ENCODE measurements at regions not wholly inside any gene's neighbourhood (a gene's known extent, or its start where the extent isn't known, plus 50 kb on each side); places are given as distances from the start of the nearest gene placed in this dataset.

DNA sequence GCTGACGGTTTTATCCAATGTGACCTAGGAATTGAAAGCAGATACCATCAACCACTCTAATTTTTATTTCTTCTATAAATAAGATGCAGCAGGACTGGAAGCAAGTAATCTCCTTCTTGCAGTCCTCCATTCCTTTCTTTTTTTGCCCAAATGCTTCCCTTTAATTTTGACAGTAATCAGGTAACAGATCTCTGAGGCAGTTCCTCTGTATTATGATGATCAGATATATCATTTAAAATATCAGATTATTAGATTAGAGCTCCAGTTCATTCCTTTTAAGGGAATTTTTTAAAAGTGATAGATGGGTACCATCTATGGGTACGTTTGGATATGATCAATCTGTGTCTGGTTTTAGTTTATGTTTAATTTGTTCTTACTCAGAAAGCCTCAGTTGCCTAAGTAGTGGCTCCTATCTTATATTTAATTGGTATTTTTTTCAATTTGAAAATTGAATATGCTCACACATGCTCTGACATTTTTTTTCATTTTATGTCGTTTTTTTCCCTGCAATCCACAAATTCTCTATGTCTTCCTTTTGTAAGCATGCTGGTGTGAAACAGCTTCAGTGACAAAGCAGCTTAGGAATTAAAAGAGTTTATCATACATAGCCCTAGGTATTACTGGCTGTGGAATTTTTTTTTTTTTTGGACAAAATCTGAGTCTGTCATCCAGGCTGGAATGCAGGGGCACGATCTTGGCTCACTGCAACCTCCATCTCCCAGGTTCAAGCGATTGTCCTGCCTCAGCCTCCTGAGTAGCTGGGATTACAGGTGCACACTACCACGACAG, 73.7 kb upstream of the ANK2 start:
- ChIA-PET CTCF (no interaction called here), POLR2A (no interaction called here)
- FAIRE-seq (no peak), DNase-seq (ENCODE audit: low read depth, low spot score) (no peak)
- Histone ChIP-seq H3K9ac (replicated peaks; ENCODE audit: extremely low read depth, insufficient read depth, low read length) (no peak overlapping the region), H3K4me2 (ENCODE audit: insufficient read depth, low read length) (no peak overlapping the region), H3K9me3 (replicated peaks; ENCODE audit: control insufficient read depth, insufficient read depth, low read length) (no peaks in the 10 kb centered on the region), H3K9me1 (replicated peaks; ENCODE audit: control insufficient read depth, extremely low read depth, insufficient read depth, low read length) (no peaks in the 10 kb centered on the region), H3K27me3 (ENCODE audit: control insufficient read depth in 2 of 2, insufficient read depth in 2 of 2, low read length in 2 of 2) (no peaks in the 10 kb centered on the region), H3K4me1 (ENCODE audit: control insufficient read depth, extremely low read depth, insufficient read depth, low read length) (no peaks in the 10 kb centered on the region), H3K27ac (ENCODE audit: insufficient read depth, low read depth, low read length) (no peak overlapping the region), H3K79me2 (ENCODE audit: control insufficient read depth, insufficient read depth, low read length) (no peaks in the 10 kb centered on the region), H4K20me1 (replicated peaks; ENCODE audit: control insufficient read depth, extremely low read depth, insufficient read depth, low read length) (no peaks in the 10 kb centered on the region), H3K4me3 (replicated peaks in 1 of 3; ENCODE audit: insufficient read depth in 1 of 3, low read depth in 1 of 3, low read length in 3 of 3) (no peak overlapping the region), H3K36me3 (ENCODE audit: control insufficient read depth in 2 of 2, extremely low read depth in 1 of 2, insufficient read depth in 2 of 2, low read length in 2 of 2) (no peaks in the 10 kb centered on the region), H2AFZ (ENCODE audit: low read depth, low read length) (no peak overlapping the region)
- TF ChIP-seq GATA2 (IDR thresholded peaks at IDR 0.05; ENCODE audit: insufficient read depth, insufficient read length, low read depth, low read length): no peak
- TF ChIP-seq POLR2A (IDR thresholded peaks at IDR 0.05; ENCODE audit: low read depth, low read length): no peak
- no peak for TF ChIP-seq MYC (IDR thresholded peaks at IDR 0.05; ENCODE audit: low read depth, low read length)
- TF ChIP-seq EZH2 (IDR thresholded peaks at IDR 0.05; ENCODE audit: borderline replicate concordance, low read depth, low read length, severe bottlenecking): no peak
- TF ChIP-seq, protein P1, sequence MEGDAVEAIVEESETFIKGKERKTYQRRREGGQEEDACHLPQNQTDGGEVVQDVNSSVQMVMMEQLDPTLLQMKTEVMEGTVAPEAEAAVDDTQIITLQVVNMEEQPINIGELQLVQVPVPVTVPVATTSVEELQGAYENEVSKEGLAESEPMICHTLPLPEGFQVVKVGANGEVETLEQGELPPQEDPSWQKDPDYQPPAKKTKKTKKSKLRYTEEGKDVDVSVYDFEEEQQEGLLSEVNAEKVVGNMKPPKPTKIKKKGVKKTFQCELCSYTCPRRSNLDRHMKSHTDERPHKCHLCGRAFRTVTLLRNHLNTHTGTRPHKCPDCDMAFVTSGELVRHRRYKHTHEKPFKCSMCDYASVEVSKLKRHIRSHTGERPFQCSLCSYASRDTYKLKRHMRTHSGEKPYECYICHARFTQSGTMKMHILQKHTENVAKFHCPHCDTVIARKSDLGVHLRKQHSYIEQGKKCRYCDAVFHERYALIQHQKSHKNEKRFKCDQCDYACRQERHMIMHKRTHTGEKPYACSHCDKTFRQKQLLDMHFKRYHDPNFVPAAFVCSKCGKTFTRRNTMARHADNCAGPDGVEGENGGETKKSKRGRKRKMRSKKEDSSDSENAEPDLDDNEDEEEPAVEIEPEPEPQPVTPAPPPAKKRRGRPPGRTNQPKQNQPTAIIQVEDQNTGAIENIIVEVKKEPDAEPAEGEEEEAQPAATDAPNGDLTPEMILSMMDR (IDR thresholded peaks at IDR 0.05; ENCODE audit: extremely low read depth in 1 of 2, insufficient read depth in 1 of 2, low read depth in 1 of 2, low read length in 2 of 2): no peak
- TF ChIP-seq FOS (IDR thresholded peaks at IDR 0.05; ENCODE audit: borderline replicate concordance, insufficient read depth, low read length): no peak
- no peak for TF ChIP-seq POLR2AphosphoS5 (IDR thresholded peaks at IDR 0.05; ENCODE audit: insufficient read depth, low read depth, low read length)
- TF ChIP-seq, protein P2, sequence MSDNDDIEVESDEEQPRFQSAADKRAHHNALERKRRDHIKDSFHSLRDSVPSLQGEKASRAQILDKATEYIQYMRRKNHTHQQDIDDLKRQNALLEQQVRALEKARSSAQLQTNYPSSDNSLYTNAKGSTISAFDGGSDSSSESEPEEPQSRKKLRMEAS (IDR thresholded peaks at IDR 0.05; ENCODE audit: insufficient read depth, insufficient read length): no peak
- TF ChIP-seq JUN (IDR thresholded peaks at IDR 0.05; ENCODE audit: borderline replicate concordance, insufficient read depth, insufficient read length, low read depth): no peak
- intact Hi-C loops (cut with micrococcal nuclease) (no loop called here), dilution Hi-C loops (cut with MboI; ENCODE audit: extremely low pct_ligation_motif_present, low sequenced_read_pairs) (no loop called here)
- BruUV-seq (replicated peaks): no TSS peak
